NCI-H345 (cell line): ENCODE measurements at regions not wholly inside any gene's neighbourhood (a gene's known extent, or its start where the extent isn't known, plus 50 kb on each side); places are given as distances from the start of the nearest gene placed in this dataset.

Experiments used
- DNase-seq: peaks from one replicate; lab custom pipeline; 2025; lab: John Stamatoyannopoulos, UW

DNA sequence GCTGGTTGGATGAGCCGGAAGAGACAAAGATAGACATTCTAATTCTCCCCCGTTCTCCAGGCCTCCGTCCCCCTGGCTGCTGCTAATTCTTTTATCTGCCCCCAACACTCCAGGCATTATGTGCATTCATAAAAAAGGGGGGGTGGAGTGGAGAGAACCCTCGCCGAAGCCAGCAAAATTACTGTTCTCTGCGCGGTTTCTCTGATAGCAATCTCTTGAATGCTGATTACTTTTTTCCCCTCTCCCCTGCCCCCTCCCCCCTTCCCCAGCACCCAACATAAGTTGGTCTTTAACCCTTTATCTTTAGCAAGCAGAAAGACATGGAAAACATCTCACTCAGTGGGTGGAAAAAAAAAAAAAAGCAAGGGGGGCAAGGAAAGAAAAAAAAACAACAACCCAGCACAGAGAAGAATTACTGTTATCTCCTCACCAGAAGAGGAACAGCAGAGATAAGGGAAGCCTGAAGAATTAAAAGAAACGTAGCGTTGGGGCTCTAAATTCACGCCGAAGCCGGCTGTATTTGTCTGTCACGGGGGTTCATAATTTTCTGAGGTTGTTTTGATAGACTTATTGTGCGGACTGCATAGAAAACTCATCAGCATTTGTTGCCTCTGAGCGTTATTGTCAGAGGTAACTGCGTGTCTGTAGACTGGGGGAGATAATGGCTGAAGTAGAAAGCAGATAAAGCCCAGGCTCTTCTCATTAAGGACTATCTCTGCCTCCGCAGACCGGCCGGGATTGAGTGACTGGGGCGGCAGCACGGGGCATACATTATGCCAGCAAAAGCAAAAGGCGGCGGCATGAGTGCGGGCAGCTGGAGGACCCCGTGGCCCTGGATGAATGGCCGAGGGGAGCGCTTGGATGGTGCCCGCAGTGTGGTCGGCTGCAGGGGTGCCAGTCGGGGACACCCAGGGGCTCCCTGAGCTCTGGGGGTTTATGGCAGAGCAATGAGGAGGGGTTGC is 126.9 kb downstream of the MRM1 start:
- DNase-seq = no peak

DNA sequence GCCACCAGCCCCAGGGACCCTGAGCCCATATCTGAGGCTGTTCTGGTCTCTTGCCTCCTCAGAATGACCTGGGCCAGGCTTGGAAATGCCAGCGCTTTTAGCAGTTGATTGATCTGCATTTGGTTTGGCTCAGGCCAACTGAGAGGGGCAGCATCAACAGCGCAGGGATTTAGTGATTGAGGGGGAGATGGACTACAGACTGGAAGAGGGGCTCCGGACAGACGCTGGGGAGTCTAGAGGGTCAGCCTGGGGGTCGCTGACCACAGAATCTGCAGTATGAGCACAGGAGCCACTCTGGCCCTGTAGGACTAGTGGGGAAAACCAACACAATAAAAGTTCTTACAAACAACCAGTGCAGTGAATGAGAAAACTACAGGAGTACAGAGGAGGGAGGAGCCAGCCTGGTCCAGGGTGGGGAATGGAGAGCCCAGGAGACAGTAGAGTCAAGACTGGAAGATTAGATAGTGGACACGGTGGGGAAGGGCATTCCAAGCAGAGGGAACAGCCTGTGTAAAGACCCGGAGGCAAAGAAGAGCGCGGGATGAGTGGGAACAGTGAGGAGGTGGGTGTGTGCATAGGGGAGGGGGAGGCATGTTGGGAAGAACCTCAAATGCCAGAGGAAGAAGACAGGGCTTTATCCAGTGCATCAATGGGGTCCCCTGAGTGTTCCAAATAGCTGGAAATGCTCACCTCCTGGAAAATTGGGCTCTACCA is 128.9 kb downstream of the MRM1 start:
- DNase-seq = no peak

DNA sequence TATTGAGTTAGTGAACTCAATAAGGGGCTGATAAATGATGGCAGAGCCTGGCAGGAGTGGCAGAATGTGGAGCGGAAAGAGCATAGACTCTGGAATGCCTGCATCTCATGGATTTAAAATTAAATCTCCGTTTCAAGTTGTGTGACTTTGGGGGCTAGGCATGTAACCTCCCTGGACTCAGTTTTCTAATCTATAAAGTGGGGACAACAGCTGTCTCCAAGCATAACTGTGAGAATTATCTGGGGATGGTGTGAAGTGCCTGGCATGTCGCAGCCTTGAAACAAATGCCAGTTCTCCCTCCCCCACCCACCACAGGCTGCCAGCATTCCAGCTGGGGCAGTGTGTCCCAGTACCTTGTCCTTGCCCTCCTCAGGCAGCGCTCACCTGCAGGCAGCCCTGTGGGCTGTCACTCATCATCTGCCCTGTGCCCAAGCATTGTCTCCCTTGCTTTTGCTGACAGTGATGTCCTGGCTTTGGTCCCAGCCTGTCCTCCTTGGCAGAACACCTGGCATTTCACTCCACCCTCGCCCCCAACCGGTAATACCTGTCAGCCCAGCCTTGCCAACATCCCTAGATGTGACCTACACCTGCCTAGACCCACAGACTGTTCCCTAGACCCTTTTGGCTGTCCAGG is 129.6 kb downstream of the MRM1 start:
- peak; percentile 92 for DNase-seq

DNA sequence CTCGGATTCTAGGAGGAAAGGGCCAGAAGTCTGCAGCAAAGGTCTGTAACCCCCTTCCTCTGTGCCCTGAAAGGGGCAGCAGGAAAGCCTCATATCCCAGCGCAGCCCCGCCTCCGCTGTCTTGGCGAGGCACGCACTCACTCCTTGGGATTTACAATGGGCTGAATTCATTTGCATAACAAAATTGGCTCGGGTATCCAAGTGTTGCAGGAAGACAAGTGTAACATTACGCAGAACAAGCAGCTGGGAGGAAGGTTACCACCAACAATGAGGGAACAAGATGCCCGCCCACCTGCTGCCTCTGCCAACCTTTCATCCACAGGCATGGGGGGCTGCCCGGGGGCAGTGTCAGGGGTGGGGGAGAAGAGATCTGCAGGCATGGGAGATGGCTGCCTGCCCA is 130.4 kb downstream of the MRM1 start:
- DNase-seq = peak; percentile 54

DNA sequence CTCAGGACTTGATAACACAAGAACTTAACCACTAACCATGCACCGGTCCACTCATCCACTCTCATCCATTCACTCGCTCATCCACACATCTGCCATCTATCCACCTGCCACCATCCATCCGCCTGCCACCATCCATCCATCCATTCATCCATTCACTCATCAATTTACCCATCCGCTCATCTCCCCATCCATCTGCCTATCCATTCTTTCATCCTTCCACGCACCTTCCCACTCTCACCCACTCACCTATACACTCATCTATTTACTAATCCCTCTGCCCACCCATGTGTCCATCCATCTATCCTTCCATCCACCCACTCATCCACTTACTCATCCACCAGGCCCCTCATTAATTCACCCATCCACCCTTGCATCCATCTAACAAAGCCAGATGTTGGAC is 131.0 kb downstream of the MRM1 start:
- DNase-seq = no peak

DNA sequence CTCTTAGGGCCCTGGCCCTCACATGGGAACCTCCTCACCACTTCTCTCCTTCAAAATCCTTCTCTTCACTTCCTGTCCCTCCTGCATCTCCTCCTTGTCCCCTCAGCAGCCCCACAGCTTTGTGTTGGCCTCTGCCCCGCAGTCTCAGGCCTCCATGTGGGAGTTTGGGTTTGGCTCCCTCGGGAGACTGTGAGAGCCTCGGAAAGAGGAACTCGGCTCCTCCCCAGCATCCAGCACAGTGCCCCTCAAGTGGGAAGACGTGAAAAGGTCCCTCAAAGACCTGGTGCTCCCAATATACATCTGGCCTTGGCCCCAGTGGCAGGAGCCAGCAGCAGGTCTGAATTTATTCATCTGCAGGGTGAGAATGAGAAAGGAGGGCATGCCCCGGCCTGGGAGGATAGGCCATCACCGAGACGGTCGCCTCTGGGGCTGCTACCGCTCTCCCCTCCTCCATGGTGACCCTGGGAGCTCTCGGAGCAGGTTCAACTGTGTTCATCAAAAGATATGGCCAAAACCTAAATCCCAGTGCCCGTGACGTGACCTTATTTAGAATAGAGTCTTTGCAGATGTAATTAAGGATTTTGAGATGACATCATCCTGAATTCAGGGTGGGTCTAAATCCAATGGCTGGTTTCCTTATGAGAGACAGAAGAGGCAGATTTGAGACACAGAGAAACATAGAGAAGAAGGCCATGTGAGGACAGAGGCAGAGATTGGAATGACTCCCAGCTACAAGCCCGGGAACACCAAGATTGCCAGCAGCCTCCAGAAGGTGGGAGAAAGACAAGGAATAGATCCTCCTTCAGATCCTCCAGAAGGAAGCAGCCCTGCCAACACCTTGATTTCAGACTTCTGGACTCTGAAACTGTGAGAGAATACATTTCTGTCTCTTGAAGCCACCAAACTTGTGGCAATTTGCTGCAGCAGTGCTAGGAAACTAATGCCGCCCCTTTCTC is 135.1 kb downstream of the MRM1 start:
- DNase-seq = no peak

DNA sequence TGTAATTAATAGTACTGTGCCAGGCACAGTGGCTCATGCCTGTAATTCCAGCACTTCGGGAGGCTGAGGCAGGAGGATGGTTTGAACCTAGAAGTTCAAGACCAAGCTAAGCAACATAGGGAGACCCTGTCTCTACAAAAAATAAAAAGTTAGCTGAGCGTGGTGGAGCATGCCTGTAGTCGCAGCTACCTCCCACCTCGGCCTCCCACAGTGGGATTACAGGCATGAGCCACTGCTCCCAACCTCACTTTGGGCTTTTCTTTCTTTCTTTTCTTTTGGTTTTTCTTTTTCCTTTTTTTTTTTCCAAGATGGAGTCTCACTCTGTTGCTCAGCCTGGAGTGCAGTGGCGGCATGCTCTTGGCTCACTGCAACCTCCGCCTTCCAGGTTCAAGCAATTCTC is 137.8 kb downstream of the MRM1 start:
- DNase-seq = no peak

DNA sequence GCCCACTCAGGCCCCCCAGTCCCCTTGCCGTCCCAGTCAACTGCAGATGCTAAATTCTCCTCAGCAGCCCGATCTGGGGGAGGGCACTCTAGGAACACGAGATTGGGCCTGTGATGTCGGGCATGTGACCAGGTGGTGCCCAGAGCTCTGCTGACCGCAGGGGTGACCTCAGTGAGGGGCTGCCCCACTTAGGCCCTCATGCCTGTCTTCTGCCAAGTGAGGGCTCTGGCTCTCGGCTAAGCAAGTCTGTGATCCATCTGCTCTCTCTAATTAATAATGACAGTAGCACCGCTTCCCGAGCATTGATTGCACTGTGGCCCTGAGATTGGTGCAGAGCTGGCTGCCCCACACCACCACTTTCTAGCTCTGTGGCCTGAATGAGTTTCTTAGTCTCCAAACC is 138.8 kb downstream of the MRM1 start:
- no peak for DNase-seq

DNA sequence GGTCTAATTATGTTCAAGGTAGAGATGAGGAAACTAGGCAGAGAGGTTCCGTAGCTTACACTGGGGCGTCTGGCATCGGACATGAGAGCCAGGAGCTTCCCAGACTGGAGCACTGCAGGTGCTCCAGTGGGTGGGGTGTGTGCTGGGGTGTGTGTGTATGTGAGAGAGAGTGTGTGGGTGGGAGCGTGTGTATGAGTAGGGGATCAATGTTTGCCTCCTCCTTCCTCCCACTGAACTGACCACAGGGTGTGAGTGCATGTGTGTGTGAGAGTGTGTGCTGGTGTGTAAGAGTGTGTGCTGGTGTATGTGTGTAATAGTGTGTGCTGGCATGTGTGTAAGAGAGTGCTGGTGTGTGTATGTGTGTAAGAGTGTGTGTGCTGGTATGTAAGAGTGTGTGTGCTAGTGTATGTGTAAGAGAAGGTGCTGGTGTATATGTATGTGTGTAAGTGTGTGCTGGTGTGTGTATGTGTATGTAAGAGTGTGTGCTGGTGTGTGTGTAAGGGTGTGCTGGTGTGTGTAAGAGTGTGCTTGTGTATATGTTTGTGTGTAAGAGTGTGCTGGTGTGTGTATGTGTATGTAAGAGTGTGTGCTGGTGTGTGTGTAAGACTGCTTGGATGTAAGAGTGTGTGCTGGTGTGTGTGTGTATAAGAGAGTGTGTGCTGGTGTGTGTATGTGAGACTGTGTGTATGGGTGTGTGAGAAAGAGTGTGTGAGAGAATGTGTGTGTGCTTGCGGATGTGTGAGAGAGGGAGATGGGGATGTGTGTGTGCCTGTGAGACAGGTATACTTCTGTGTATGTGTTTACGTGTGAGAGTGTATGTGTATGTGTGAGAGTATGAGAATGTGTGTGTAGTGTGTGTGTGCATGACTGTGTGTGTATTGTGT is 139.9 kb downstream of the MRM1 start:
- no peak for DNase-seq

DNA sequence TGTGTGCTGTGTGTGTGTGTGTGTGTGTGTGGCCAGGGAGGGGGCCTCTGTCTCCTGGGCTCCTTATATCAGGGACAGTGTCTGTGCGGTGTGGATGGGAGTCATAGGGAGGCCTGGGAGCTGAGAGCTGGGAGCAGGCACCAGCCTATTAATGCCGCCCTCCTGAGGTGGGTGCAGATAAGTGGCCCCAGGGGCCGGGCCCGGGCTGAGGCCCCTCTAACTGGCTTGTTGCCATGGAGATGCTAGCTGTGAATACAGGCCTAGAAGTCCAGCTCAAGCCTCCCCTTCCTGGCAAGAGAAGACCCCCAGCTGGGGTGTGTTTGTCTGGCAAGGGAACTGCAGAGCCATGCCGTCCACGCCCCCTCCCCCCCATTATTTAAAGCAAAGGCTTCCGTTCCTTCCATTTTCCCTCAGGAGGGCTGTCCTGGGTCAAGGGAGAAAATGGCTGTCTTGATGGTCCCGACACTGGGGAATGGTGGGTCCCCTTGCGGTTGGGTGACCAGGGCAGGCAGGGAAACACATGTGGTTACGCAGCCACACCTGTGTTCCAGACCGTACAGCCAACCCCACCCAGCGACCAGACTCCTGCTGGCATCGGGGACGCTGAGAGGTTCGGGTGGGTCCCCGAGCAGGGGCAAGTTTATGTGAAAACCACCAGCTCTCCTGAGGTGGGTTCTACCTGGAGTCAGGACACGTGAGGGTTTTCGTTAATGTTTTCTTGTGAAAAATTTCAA is 141.1 kb downstream of the MRM1 start:
- peak; percentile 10 for DNase-seq

DNA sequence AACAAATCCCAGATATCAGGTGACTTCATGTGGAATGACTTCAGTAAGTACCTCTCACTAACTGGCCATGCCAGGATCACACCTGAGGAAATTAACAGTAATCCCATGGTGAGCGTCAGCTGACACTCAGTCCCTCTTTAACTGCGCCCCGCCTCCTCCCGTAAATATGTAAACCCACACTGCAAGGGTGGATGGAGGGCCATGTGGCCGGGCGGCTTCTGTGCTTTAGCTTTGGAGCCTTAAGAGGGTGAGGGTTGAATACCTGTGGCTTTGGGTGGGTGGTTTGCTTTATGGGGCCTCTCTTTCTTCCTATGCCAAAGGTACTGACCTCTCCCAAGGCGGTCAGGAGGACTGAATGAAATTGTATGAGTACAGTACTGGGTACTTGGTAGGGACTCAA is 141.7 kb downstream of the MRM1 start:
- peak; percentile 7 for DNase-seq

DNA sequence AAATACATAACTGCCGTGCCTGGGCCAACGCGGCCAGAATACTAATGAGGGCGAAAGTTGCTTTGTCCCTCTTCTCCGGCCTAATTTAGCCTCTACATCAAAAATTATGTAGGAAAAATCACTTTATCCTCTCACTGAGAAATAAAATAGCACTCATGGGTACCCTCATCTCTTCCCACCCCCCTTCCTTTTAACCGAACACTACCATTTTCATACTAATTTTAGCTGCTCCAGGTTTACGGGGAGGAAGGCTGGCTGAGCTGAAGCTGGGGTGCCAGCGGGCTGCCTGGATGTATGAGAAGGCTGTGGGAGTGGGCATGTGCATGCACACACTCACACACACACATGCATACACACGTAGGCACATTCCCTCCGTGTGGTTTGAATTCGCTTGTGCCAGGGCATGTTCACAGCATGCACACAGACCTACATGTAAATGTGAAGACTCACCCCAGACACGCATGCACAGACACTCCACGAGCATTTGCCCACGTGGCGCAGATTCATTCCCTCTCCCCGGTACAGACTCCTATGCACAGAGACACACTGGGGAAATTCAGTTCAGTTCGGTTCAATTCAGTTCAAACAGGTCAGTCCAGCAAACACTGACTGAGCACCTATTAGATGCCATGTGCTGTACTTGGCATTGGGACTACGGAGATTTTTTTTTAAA is 145.1 kb downstream of the MRM1 start:
- no peak for DNase-seq

DNA sequence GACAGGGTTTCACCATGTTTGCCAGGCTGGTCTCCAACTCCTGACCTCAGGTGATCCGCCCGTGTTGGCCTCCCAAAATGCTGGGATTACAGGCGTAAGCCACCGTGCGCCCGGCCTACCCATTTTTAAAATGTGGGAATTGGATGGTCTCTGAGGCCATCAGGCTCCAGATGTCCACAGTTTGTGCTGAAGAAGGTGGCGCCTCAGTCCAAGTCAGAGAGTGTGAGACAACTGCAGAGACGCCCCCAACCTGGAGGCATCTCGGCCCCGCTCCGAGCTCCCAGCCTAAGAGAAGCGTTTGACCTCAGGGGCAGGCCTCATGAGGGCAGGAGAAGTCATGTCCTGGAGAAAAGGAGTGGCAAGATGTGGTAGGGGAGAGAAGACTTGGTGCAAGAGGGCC is 146.5 kb downstream of the MRM1 start:
- DNase-seq = no peak

DNA sequence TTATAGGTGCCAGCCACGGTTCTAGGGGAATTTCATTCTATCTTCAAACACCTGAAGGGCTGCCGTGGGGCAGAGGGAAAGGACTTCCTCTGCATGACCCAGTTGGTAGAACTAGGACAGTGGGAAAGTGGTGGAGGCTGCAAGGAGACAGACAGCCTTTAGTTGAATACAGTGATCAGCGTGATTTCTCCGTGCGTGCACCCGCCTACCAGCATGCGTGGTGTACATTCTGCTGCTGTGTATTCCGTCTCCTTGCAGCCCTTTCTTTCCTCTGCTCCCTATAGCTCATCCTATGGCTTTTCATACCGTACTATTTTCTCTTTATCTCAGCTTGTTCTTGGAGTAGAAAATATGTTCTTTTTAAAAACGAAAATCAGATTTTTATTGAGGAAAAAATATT is 146.9 kb downstream of the MRM1 start:
- DNase-seq = no peak

DNA sequence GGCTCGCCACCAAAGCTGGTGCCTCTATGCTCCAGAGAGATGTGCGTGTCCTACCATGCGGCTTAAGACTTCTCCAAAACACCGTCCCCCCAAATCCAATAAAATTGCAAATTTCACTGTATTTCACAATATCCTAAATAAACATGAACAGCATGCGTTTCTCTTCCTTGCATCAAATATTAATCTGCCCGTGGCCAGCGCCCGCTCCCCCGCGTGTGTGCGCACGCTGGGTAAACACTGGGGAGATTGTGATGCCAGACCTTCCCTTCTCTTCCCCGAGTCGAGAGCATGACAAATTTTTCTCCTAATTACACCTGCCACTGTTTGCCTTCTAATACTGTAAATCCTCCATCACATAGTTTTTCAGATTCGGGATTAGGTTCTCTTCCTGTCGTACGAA is 148.1 kb downstream of the MRM1 start:
- no peak for DNase-seq

DNA sequence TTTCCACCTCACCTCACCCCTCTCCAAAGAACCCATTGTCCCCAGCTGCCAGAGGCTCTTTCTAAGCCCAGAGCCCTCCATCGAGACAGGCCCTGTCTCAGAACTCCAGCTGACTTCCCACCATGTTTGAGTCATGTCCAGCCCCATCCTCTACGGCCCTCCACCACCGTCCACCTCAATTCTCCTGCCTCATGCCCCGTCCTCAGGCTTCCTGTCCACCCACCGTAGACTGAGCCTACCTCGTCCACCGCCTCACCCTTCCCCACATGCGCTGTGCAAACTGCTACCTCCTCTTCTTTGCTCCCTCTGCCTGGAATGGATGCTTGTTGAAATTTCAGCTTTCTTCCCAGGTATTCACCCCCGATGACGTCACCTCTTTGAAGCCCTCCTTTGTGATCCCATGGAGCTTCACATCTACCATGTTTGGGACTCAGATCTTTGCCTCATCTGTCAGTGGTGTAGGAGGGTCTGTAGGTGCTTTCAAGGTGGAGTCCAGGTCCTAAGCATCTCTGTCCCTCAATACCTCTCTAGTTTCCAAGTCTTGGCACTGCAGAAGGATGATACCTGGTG is 149.0 kb downstream of the MRM1 start:
- no peak for DNase-seq

DNA sequence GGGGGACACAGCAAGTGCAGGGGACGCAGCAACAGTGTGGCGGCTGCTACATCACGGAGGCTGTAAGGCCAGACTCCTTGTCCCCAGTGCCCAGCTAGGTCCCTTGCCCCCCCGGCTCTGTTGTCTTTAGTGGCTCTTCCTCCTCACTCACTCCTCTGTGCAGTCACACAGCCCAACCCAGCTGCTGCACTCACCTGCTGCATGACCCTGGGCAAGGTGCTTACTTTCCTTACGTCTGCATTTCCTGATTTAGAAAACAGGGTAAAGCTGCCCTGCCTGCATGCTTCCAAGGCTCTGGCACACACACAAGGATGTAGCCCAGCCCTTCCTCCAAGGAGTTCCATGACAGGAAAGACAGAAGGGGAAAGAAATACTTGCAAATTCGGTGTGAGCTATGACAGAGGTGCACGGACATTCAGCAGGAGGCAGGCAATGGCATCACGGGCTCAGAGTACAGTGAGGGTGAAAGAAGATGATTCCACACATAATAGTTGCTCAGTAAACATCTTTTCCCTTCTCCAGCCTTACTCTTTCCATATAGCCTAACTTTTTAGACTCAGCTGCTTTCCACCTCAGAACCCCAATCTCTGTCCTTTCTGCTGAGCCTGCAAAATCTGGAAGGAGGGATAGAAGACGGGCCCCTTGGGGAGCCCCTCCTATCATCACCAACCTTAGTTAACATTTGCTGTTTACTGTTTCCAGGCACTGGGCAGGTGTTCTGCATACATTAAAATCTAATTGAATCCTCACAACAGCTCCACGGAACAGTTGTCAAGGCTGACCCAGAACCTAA is 150.9 kb downstream of the MRM1 start:
- DNase-seq = no peak

DNA sequence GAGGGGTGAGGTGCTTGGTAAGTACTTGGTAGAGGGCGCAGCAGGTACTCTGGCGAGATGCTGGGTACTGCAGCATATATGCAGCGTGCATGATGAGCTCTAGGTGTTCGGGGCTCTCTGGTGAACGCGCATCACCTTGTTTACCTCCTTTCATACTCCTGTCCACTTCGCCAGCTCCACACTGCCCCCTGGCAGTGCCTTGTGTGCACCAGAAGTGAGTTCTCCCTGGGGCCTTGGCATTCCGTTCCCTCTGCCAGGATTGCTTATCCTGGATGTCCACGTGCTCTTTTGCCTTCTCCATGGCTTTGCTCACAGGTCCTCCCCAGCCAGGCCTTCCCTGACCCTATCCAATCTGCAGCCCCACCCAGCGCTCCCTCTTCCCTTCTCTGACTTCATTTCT is 154.2 kb downstream of the MRM1 start:
- peak; percentile 39 for DNase-seq
